ENCODE measurements at regions not wholly inside any gene's neighbourhood (a gene's known extent, or its start where the extent isn't known, plus 50 kb on each side); places are given as distances from the start of the nearest gene placed in this dataset.

DNA sequence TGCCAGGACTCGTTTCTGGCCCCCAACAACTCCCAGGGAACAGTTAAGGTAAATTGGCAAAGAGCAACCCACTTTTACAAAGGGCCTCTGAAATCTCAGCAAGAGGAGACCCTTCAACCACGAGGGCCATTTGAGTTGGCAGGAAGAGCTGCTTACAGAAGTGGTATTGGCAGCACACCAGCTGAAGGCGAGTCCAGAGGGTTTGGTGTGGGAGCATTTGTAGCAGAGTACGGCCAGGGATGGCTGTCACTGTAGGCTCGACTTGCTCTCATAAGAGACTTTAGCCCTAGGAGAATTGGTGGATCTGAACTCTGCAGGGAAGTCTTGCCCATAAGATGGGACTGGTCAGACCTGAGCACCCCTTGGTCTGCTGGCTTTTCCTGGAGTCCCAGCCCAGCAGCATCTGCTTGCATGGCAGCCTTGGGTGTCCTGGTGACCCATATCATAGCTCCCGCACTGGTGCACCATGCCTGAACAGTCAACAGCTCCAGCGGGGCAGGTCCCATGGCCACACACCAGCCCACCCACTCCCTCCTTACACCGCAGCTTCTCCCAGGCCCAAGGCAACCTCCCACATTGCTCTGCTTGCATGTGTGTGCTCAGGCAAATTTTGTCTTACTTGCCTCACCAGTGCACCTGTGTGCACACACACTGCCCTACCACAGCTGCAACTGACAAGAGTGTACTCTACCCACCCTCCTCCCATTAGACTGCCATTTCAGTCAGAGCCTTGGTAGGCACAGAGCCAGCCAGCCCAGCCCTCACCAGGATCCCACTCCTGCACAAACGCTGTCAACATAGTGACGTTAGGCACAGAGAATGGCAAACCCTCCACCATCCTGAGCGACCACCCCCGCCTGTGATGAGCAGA lies 861.6 kb upstream of the DPPA4 start:
- Mint-ChIP-seq H3K36me3 (peaks cover 4% of the 10 kb centered on the region), H3K4me1 (no peaks in the 10 kb centered on the region), H3K27me3 (ENCODE audit: low read depth) (no peaks in the 10 kb centered on the region), H3K9me3 (peaks cover 26% of the 10 kb centered on the region), H3K4me3 (no peak overlapping the region), H3K27ac (no peak overlapping the region)
- DNase-seq (ENCODE audit: low spot score in 2 of 2, unreplicated experiment in 2 of 2), result no peak
- TF ChIP-seq, protein P1, sequence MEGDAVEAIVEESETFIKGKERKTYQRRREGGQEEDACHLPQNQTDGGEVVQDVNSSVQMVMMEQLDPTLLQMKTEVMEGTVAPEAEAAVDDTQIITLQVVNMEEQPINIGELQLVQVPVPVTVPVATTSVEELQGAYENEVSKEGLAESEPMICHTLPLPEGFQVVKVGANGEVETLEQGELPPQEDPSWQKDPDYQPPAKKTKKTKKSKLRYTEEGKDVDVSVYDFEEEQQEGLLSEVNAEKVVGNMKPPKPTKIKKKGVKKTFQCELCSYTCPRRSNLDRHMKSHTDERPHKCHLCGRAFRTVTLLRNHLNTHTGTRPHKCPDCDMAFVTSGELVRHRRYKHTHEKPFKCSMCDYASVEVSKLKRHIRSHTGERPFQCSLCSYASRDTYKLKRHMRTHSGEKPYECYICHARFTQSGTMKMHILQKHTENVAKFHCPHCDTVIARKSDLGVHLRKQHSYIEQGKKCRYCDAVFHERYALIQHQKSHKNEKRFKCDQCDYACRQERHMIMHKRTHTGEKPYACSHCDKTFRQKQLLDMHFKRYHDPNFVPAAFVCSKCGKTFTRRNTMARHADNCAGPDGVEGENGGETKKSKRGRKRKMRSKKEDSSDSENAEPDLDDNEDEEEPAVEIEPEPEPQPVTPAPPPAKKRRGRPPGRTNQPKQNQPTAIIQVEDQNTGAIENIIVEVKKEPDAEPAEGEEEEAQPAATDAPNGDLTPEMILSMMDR (IDR thresholded peaks at IDR 0.05; ENCODE audit: unreplicated experiment), result no peak

DNA sequence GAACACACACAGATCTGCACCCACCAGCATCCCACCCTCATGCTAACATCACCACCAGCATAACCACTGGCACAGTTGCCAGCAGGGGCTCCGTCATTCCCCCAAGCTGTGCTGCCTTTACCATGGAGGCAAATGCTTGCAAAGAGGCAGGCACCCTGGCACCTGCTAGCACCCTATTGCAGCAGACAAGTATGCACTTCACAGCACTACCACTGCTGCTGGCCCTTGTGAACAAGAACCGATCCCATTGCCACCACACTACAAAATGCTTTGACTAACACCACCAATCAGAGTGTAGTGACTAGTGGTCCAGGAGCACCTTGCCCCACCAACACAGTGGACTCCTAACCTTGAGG lies 862.2 kb upstream of the DPPA4 start:
- TF ChIP-seq, protein P1 (IDR thresholded peaks at IDR 0.05; ENCODE audit: unreplicated experiment), result no peak
- Mint-ChIP-seq H3K4me3 (no peak overlapping the region), H3K4me1 (no peaks in the 10 kb centered on the region), H3K27ac (no peak overlapping the region), H3K9me3 (peaks cover 31% of the 10 kb centered on the region), H3K36me3 (peaks cover 4% of the 10 kb centered on the region), H3K27me3 (ENCODE audit: low read depth) (no peaks in the 10 kb centered on the region)
- DNase-seq (ENCODE audit: low spot score in 2 of 2, unreplicated experiment in 2 of 2), result no peak

DNA sequence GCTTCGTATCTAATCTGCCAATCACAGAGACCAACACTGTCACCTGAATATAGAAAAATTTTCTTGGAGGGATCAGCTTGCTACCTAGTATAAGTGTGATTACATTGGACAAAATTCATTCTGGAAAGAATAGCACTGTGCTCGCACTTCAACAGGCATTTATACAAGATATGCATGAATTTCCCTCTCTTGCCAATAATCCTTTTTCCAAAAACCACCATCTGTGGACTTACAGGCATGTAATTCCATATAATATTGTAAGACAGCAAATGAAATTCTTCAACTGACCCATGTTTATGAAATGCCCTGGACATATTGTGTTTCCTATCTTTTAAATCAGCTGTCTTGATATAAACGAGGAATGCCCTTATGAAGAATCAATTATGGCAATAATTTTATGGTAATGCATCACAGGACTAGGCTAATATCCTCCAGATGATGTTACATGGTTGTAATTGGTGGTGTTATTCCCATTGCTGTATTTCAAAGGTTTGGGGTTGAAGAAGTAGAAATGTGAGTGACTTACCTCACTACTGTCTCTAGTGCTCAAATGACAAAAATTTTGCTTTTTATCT lies 861.4 kb upstream of the NECTIN3 start:
- Mint-ChIP-seq H3K27ac (no peak overlapping the region), H3K27me3 (ENCODE audit: low read depth) (no peaks in the 10 kb centered on the region), H3K4me1 (no peaks in the 10 kb centered on the region), H3K9me3 (peaks cover 30% of the 10 kb centered on the region), H3K4me3 (no peak overlapping the region), H3K36me3 (no peaks in the 10 kb centered on the region)
- DNase-seq (ENCODE audit: low spot score in 2 of 2, unreplicated experiment in 2 of 2), result no peak
- TF ChIP-seq, protein P1 (IDR thresholded peaks at IDR 0.05; ENCODE audit: unreplicated experiment), result no peak

DNA sequence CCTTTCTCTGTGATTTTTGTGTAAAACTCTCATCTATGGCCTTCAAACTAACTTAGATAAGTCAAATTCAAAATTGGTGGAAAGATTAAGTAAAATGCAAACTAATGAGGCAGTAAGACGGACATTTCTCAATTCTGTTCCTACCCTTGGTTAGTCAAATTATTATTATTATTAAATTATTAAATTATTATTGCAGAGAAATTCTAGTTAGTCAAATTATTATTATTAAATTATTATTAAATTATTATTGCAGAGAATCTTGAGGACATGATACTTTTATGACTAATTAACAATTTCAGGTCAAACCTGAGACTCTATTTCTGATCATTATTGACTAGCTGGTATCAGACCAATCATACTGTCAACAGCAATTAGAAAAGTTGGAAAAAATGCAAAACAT lies 845.0 kb upstream of the NECTIN3 start:
- H3K4me1 Mint-ChIP-seq, result no peaks in the 10 kb centered on the region
- no peak overlapping the region for H3K4me3 Mint-ChIP-seq
- no peak overlapping the region for H3K27ac Mint-ChIP-seq
- TF ChIP-seq, protein P1 (IDR thresholded peaks at IDR 0.05; ENCODE audit: unreplicated experiment), result no peak
- H3K9me3 Mint-ChIP-seq, result peaks cover 6% of the 10 kb centered on the region
- no peaks in the 10 kb centered on the region for H3K27me3 Mint-ChIP-seq (ENCODE audit: low read depth)
- no peaks in the 10 kb centered on the region for H3K36me3 Mint-ChIP-seq
- DNase-seq (ENCODE audit: low spot score in 2 of 2, unreplicated experiment in 2 of 2), result no peak

DNA sequence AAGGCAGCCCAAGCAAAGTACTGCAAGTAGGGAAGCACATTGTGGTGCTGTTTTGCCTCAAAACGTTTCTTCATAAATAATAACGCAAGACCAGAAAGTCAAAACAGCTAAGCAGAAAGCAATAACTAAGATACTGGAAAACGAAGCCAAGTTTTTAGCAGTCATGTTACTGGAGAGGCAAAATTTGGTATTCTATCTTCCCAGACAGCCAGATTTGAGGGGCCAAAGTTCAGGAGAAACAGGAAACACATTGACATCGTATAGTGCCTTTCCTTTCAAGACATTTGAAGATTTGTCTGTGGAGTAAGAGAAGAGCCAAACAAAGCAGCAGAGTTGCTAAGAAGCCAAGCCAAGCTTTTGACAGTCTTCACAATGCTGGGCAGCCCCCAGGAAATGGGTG lies 843.6 kb upstream of the NECTIN3 start:
- Mint-ChIP-seq H3K9me3 (no peaks in the 10 kb centered on the region), H3K4me1 (no peaks in the 10 kb centered on the region), H3K27ac (no peak overlapping the region), H3K27me3 (ENCODE audit: low read depth) (no peaks in the 10 kb centered on the region), H3K4me3 (no peak overlapping the region), H3K36me3 (no peaks in the 10 kb centered on the region)
- DNase-seq (ENCODE audit: low spot score in 2 of 2, unreplicated experiment in 2 of 2), result no peak
- TF ChIP-seq, protein P1 (IDR thresholded peaks at IDR 0.05; ENCODE audit: unreplicated experiment), result no peak
